Liver (tissue), 8 donors: ENCODE measurements at regions not wholly inside any gene's neighbourhood (a gene's known extent, or its start where the extent isn't known, plus 50 kb on each side); places are given as distances from the start of the nearest gene placed in this dataset.

Source experiments
- DNase-seq: peaks from one replicate; pipeline ENCODE4 v3.0.0-alpha.2; 2017; ENCODE audit warnings: low spot score
- H3K27ac ChIP-seq, 2 donors: one replicate each; pipeline ENCODE4 v1.7.0; 2013; ENCODE audit warnings: inconsistent platforms in 2 of 2, low read length in 2 of 2, control low read depth in 1 of 2, low read depth in 1 of 2, mild to moderate bottlenecking in 1 of 2
- H3K27me3 ChIP-seq, 4 donors: one replicate each; pipeline versions ENCODE4 v1.6.1 to v1.7.0; 2013; ENCODE audit warnings: low read length in 3 of 4, inconsistent platforms in 1 of 4, mild to moderate bottlenecking in 1 of 4, moderate library complexity in 1 of 4; ENCODE audit not compliant: control insufficient read depth in 4 of 4, insufficient read depth in 4 of 4
- H3K36me3 ChIP-seq, 4 donors: one replicate each; pipeline versions ENCODE4 v1.6.1 to v1.7.0; 2013; ENCODE audit warnings: low read length in 3 of 4, mild to moderate bottlenecking in 3 of 4, low read depth in 1 of 4, moderate library complexity in 1 of 4; ENCODE audit not compliant: control insufficient read depth in 4 of 4, insufficient read depth in 3 of 4
- H3K4me1 ChIP-seq, 4 donors: one replicate each; pipeline versions ENCODE4 v1.6.1 to v1.7.0; 2013; ENCODE audit warnings: low read length in 3 of 4, mild to moderate bottlenecking in 3 of 4, moderate library complexity in 1 of 4; ENCODE audit not compliant: control insufficient read depth in 4 of 4, insufficient read depth in 4 of 4
- H3K4me3 ChIP-seq, 3 donors: one replicate each; pipeline versions ENCODE4 v1.6.1 to v1.7.0; 2013; ENCODE audit warnings: low read length in 3 of 3, control low read depth in 1 of 3, low read depth in 1 of 3, mild to moderate bottlenecking in 1 of 3
- H3K9ac ChIP-seq, 2 donors: one replicate each; pipeline ENCODE4 v1.7.0; 2013; ENCODE audit warnings: low read length in 2 of 2, mild to moderate bottlenecking in 2 of 2, moderate library complexity in 2 of 2, control low read depth in 1 of 2, low read depth in 1 of 2
- H3K9me3 ChIP-seq, 4 donors: one replicate each; pipeline versions ENCODE4 v1.6.1 to v1.7.0; 2013; ENCODE audit warnings: low read length in 3 of 4; ENCODE audit not compliant: control insufficient read depth in 4 of 4
- EGR1 ChIP-seq, 2 donors: IDR thresholded peaks; 2 replicates each; pipeline ENCODE4 v1.6.1; 2016 to 2018; ENCODE audit warnings: antibody characterized with exemption in 2 of 2, low read depth in 2 of 2
- FOXA2 ChIP-seq: IDR thresholded peaks from 2 replicates; pipeline ENCODE4 v1.6.1; 2016; ENCODE audit warnings: antibody characterized with exemption
- HNF4G ChIP-seq: IDR thresholded peaks from 2 replicates; pipeline ENCODE4 v1.6.1; 2016; ENCODE audit warnings: antibody characterized with exemption
- NR2F2 ChIP-seq: IDR thresholded peaks from 2 replicates; pipeline ENCODE4 v1.6.1; 2016; ENCODE audit warnings: antibody characterized with exemption
- RAD21 ChIP-seq, 2 donors: IDR thresholded peaks; 2 replicates each; pipeline ENCODE4 v1.6.1; 2016; ENCODE audit warnings: antibody characterized with exemption in 2 of 2, mild to moderate bottlenecking in 2 of 2
- RXRA ChIP-seq, 2 donors: IDR thresholded peaks; 2 replicates each; pipeline ENCODE4 v1.6.1; 2017 to 2018; ENCODE audit warnings: antibody characterized with exemption in 2 of 2, mild to moderate bottlenecking in 1 of 2
- SP1 ChIP-seq: IDR thresholded peaks from 2 replicates; pipeline ENCODE4 v1.6.1; 2018; ENCODE audit warnings: antibody characterized with exemption, mild to moderate bottlenecking
- TAF1 ChIP-seq: conservative IDR thresholded peaks from 2 replicates; pipeline ENCODE4 v1.6.1; 2016; ENCODE audit warnings: antibody characterized with exemption, mild to moderate bottlenecking
- YY1 ChIP-seq: IDR thresholded peaks from 2 replicates; pipeline ENCODE4 v1.6.1; 2016; ENCODE audit warnings: antibody characterized with exemption, mild to moderate bottlenecking
- WGBS: extraction: QIAGEN DNeasy Blood & Tissue Kit; methylation state at CpG from one replicate; pipeline ENCODE4 v1.1.7; 2013; 5-methylcytosine and 5-hydroxymethylcytosine counted together
- TF ChIP-seq, protein P1 (sequence below): IDR thresholded peaks from 2 replicates; pipeline ENCODE4 v1.6.1; 2016; ENCODE audit warnings: antibody characterized with exemption, mild to moderate bottlenecking
- TF ChIP-seq, protein P2 (sequence below): fragments of 150-350 bp; IDR thresholded peaks from 2 replicates; pipeline ENCODE4 v1.5.1; 2017; ENCODE audit warnings: improper control_type of control experiment, low read depth, low read length; ENCODE audit not compliant: missing input control
- TF ChIP-seq, protein P3 (sequence below): IDR thresholded peaks from 2 replicates; pipeline ENCODE4 v1.6.1; 2016; ENCODE audit warnings: antibody characterized with exemption
- donor health status: healthy.
- donor health status: healthy.
- donor health status: healthy.
- donor health status: healthy.
- donor health status: healthy.

DNA sequence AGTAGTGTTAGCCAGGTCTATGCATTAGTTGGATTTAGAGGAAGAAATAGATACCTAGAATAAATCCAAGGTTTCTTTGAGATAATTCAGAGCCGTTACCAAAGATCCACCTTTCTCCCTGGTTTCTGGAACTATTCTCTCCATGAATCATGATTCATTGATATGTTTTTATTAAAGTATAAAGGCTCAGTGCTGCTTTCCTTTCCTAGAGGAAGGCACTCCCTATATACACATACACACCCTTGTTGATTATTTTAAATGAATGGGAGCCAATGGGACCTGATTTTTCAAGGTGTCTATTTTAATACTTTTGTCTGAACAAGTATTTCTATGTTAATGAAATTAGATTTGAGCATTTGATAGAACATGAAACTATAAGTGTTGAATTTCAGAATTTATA is 146.8 kb upstream of the SPRY1 start (continued):
- TF ChIP-seq, protein P1, sequence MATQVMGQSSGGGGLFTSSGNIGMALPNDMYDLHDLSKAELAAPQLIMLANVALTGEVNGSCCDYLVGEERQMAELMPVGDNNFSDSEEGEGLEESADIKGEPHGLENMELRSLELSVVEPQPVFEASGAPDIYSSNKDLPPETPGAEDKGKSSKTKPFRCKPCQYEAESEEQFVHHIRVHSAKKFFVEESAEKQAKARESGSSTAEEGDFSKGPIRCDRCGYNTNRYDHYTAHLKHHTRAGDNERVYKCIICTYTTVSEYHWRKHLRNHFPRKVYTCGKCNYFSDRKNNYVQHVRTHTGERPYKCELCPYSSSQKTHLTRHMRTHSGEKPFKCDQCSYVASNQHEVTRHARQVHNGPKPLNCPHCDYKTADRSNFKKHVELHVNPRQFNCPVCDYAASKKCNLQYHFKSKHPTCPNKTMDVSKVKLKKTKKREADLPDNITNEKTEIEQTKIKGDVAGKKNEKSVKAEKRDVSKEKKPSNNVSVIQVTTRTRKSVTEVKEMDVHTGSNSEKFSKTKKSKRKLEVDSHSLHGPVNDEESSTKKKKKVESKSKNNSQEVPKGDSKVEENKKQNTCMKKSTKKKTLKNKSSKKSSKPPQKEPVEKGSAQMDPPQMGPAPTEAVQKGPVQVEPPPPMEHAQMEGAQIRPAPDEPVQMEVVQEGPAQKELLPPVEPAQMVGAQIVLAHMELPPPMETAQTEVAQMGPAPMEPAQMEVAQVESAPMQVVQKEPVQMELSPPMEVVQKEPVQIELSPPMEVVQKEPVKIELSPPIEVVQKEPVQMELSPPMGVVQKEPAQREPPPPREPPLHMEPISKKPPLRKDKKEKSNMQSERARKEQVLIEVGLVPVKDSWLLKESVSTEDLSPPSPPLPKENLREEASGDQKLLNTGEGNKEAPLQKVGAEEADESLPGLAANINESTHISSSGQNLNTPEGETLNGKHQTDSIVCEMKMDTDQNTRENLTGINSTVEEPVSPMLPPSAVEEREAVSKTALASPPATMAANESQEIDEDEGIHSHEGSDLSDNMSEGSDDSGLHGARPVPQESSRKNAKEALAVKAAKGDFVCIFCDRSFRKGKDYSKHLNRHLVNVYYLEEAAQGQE = no peak

DNA sequence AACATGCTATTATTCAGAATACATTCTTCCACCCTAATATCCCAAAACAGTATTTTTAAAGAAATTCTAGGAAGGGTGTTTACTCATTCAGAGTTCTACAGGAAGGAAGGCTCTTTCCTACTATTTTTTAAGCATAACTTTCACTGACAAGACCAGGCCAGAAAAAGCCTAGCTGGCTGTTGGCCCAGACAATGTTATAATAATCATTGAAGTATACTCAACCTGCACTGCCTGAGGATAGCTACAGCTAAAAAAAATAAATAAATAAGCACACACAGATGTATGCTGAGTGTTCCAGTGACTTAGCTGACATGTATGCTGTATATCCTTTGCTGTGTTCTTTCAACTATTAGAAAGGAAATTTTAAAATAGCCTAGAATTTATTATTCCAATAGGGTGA is 145.8 kb upstream of the SPRY1 start:
- Histone ChIP-seq H3K27me3 (no peaks in the 10 kb centered on the region), H3K9ac (no peak overlapping the region), H3K9me3 (no peaks in the 10 kb centered on the region), H3K36me3 (no peaks in the 10 kb centered on the region), H3K4me1 (no peaks in the 10 kb centered on the region), H3K27ac (no peak overlapping the region), H3K4me3 (no peak overlapping the region)
- no peak for TF ChIP-seq RXRA (IDR thresholded peaks at IDR 0.05)
- TF ChIP-seq, protein P2, sequence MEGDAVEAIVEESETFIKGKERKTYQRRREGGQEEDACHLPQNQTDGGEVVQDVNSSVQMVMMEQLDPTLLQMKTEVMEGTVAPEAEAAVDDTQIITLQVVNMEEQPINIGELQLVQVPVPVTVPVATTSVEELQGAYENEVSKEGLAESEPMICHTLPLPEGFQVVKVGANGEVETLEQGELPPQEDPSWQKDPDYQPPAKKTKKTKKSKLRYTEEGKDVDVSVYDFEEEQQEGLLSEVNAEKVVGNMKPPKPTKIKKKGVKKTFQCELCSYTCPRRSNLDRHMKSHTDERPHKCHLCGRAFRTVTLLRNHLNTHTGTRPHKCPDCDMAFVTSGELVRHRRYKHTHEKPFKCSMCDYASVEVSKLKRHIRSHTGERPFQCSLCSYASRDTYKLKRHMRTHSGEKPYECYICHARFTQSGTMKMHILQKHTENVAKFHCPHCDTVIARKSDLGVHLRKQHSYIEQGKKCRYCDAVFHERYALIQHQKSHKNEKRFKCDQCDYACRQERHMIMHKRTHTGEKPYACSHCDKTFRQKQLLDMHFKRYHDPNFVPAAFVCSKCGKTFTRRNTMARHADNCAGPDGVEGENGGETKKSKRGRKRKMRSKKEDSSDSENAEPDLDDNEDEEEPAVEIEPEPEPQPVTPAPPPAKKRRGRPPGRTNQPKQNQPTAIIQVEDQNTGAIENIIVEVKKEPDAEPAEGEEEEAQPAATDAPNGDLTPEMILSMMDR = no peak
- no peak for DNase-seq

DNA sequence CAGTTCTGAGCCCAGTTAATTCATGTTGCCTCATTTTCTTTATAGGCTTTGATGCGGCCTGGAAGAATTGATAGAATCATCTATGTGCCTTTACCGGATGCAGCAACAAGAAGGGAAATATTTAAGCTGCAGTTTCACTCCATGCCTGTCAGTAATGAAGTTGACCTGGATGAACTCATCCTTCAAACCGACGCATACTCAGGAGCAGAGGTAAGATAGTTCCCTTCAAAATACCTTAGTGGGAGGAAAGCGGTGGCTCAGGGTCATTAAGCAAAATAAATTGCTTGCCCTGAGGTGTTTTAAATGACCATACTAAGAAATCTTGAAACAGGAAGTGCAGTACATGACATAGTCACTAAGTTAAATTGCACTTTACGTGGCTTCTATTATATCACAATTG is 140.6 kb upstream of the SPRY1 start:
- DNase-seq = no peak

More for the DNA sequence above, 140.6 kb upstream of the SPRY1 start:
- no peak overlapping the region for H3K9ac ChIP-seq
- no peaks in the 10 kb centered on the region for H3K9me3 ChIP-seq
- 95% methylated on average over 6 of the region's 6 CpGs for WGBS
- no peak overlapping the region for H3K4me3 ChIP-seq
- H3K27ac ChIP-seq = no peak overlapping the region
- H3K27me3 ChIP-seq = no peaks in the 10 kb centered on the region
- peaks cover 0 to 4% (median under 1%) of the 10 kb centered on the region in 4 donors for H3K36me3 ChIP-seq
- TF ChIP-seq NR2F2 = no peak
- TF ChIP-seq FOXA2 = no peak
- no peak for TF ChIP-seq HNF4G
- no peak for TF ChIP-seq YY1
- TF ChIP-seq RAD21 (IDR thresholded peaks at IDR 0.05) = no peak
- no peak for TF ChIP-seq EGR1 (IDR thresholded peaks at IDR 0.05; ENCODE audit: low read depth in 2 of 2)
- TF ChIP-seq, protein P3, sequence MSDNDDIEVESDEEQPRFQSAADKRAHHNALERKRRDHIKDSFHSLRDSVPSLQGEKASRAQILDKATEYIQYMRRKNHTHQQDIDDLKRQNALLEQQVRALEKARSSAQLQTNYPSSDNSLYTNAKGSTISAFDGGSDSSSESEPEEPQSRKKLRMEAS = no peak
- TF ChIP-seq TAF1 = no peak
- TF ChIP-seq, protein P1 = no peak
- TF ChIP-seq SP1 = no peak
- TF ChIP-seq RXRA (IDR thresholded peaks at IDR 0.05) = no peak
- H3K4me1 ChIP-seq = no peaks in the 10 kb centered on the region
